Activated CD8-positive, alpha-beta T cell treated with anti-CD3 and anti-CD28 coated beads for 36 hours (primary cell): ENCODE measurements at regions not wholly inside any gene's neighbourhood (a gene's known extent, or its start where the extent isn't known, plus 50 kb on each side); places are given as distances from the start of the nearest gene placed in this dataset.
"Not testable (repeated sequence)": the region's sequence is repeated elsewhere in the genome, so short reads cannot be mapped to it uniquely, and the experiment has no call there.

Experiments
- ATAC-seq: fragments of 200-7000 bp; cut with Tn5 transposase; one replicate; pipeline ENCODE4 v1.10.0; 2021; ENCODE audit warnings: mild to moderate bottlenecking, moderate library complexity
- CTCF ChIA-PET: fragments of 350-600 bp; sonication (Branson Sonifier 250); formaldehyde crosslinking; loops from one replicate; lab custom pipeline; 2021; ENCODE audit warnings: antibody characterized with exemption; lab: Charles Lee
- POLR2A ChIA-PET: fragments of 350-600 bp; sonication (Branson Sonifier 250); formaldehyde crosslinking; loops from one replicate; lab custom pipeline; 2021; ENCODE audit warnings: antibody characterized with exemption; lab: Charles Lee
- DNase-seq: peaks from one replicate; pipeline ENCODE4 v3.0.0-alpha.2; 2020
- H3K27ac Mint-ChIP-seq: one replicate; pipeline ENCODE4 v1.8.0; 2021; ENCODE audit warnings: mild to moderate bottlenecking, mixed read lengths
- H3K27me3 Mint-ChIP-seq: one replicate; pipeline ENCODE4 v1.8.0; 2021; ENCODE audit warnings: mixed read lengths
- H3K36me3 Mint-ChIP-seq: one replicate; pipeline ENCODE4 v1.8.0; 2021; ENCODE audit warnings: low read depth, mixed read lengths
- H3K4me1 Mint-ChIP-seq: one replicate; pipeline ENCODE4 v1.8.0; 2021; ENCODE audit warnings: low read depth, mixed read lengths
- H3K4me3 Mint-ChIP-seq: one replicate; pipeline ENCODE4 v1.8.0; 2021; ENCODE audit warnings: mild to moderate bottlenecking, moderate library complexity, mixed read lengths
- H3K9me3 Mint-ChIP-seq: one replicate; pipeline ENCODE4 v1.8.0; 2021; ENCODE audit warnings: mixed read lengths
- intact Hi-C: fragments of 100-400 bp; cut with micrococcal nuclease; formaldehyde crosslinking; loops from one replicate; pipeline ENCODE4 v1.10.0; 2022
- TF ChIP-seq, protein P1 (sequence below): fragments of 200-600 bp; IDR thresholded peaks from one replicate; pipeline ENCODE4 v1.8.0; 2022; ENCODE audit warnings: antibody characterized with exemption, mild to moderate bottlenecking

DNA sequence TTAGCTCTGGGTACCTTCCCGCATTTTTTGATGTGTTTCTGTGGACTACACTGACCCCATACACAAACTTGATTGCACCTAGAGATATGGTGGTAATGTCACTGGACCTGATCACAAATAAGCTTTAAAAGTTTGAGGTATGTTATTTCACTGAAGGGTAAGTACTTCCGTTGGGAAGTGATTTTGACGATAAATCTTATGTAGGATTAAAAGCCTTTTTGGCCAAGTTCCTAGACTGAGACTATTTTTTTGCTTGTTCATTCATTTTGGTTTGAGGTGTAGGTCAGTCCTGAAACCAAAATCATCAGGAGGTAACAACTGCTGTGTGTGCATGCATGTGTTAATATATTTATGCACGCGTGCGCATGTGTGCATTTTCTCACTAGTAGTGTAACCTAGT, 336.3 kb downstream of the TFAP2A start:
- intact Hi-C loops: no loop called here
- Mint-ChIP-seq H3K27ac (no peak overlapping the region), H3K27me3 (no peaks in the 10 kb centered on the region), H3K36me3 (no peaks in the 10 kb centered on the region), H3K4me3 (no peak overlapping the region), H3K9me3 (peaks cover 1% of the 10 kb centered on the region), H3K4me1 (no peaks in the 10 kb centered on the region)
- TF ChIP-seq, protein P1, sequence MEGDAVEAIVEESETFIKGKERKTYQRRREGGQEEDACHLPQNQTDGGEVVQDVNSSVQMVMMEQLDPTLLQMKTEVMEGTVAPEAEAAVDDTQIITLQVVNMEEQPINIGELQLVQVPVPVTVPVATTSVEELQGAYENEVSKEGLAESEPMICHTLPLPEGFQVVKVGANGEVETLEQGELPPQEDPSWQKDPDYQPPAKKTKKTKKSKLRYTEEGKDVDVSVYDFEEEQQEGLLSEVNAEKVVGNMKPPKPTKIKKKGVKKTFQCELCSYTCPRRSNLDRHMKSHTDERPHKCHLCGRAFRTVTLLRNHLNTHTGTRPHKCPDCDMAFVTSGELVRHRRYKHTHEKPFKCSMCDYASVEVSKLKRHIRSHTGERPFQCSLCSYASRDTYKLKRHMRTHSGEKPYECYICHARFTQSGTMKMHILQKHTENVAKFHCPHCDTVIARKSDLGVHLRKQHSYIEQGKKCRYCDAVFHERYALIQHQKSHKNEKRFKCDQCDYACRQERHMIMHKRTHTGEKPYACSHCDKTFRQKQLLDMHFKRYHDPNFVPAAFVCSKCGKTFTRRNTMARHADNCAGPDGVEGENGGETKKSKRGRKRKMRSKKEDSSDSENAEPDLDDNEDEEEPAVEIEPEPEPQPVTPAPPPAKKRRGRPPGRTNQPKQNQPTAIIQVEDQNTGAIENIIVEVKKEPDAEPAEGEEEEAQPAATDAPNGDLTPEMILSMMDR: no peak
- ChIA-PET CTCF (no interaction called here), POLR2A (no interaction called here)
- DNase-seq (no peak), ATAC-seq (no peak)

DNA sequence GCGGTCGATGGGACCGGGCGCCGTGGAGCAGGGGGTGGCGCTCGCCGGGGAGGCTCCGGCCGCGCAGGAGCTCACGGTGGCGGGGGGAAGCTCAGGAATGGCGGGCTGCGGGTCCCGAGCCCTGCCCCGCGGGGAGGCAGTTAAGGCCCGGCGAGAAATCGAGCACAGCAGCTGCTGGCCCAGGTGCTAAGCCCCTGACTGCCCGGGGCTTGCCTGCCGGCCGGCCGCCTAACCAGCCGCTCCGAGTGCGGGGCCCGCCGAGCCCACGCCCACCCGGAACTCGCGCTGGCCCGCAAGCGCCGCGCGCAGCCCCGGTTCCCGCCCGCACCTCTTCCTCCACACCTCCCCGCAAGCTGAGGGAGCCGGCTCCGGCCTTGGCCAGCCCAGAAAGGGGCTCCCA, 340.1 kb downstream of the TFAP2A start:
- ATAC-seq, CTCF ChIA-PET, H3K9me3 Mint-ChIP-seq, H3K4me3 Mint-ChIP-seq, H3K27me3 Mint-ChIP-seq, POLR2A ChIA-PET, H3K36me3 Mint-ChIP-seq, H3K4me1 Mint-ChIP-seq, intact Hi-C loops, H3K27ac Mint-ChIP-seq, DNase-seq: not testable (repeated sequence)

DNA sequence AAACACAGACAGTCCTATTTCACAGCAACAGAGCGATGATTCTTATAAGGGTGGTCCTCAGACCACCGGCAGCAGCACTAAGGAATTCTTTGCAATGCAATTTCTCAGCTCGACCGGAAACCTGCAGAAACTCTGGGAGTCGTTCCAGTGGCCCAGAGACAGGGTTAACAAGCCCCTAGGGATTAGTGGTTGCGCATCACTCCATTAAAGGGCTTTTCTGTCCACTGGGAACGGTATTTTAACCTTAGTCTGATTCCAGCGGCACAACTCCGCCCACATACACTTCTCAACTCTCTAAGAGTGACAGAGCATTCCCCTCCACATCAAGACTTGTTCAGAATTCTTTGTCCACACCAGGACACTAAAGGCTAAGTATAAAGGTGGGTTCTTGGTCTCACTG, 341.5 kb downstream of the TFAP2A start:
- intact Hi-C loops: no loop called here
- CTCF ChIA-PET: no interaction called here

DNA sequence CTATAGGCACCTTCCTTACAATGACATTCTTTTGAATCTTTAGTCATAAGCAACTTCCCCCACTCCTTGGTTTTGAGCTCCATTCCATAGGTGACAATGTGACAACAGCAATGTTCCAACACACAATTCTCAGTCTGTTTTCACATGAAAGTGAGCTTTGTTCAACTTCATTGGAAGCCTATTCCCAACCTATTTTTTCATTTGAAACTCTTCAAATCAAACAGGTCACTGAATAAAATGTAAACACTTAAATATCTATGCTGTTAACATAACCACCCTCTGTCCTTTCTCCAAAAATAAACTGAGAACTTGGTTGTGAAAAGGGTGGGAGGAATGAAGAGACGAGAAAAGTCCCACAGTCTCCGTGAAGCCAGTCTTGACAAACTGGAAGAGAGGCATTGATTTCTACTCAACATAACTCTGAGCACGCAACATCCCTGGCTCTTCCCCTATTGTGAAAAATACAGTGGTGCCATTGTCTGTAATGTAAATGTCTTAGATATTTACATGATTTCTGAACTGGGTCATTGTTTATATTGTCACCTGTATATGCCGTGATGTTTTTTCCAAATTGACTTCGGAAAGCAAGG, 343.1 kb downstream of the TFAP2A start:
- no peak for DNase-seq
- Mint-ChIP-seq H3K9me3 (peaks cover 3% of the 10 kb centered on the region), H3K4me1 (no peaks in the 10 kb centered on the region), H3K4me3 (no peak overlapping the region), H3K27me3 (no peaks in the 10 kb centered on the region), H3K27ac (no peak overlapping the region), H3K36me3 (no peaks in the 10 kb centered on the region)
- intact Hi-C loops: no loop called here
- TF ChIP-seq, protein P1: no peak
- ChIA-PET POLR2A (no interaction called here), CTCF (no interaction called here)
- ATAC-seq: no peak

More for the DNA sequence above, 341.5 kb downstream of the TFAP2A start:
- Mint-ChIP-seq H3K4me1 (no peaks in the 10 kb centered on the region), H3K27ac (no peak overlapping the region), H3K4me3 (no peak overlapping the region), H3K27me3 (no peaks in the 10 kb centered on the region), H3K36me3 (no peaks in the 10 kb centered on the region), H3K9me3 (peaks cover 3% of the 10 kb centered on the region)
- ATAC-seq: no peak
- TF ChIP-seq, protein P1: no peak
- POLR2A ChIA-PET: no interaction called here
- no peak for DNase-seq

GRCh38 chr6:10060004-10060403, 354.9 kb downstream of the TFAP2A start:
- no peak for ATAC-seq
- Mint-ChIP-seq H3K4me1 (no peaks in the 10 kb centered on the region), H3K9me3 (no peaks in the 10 kb centered on the region), H3K4me3 (no peak overlapping the region), H3K36me3 (no peaks in the 10 kb centered on the region), H3K27me3 (peaks cover 2% of the 10 kb centered on the region), H3K27ac (no peak overlapping the region)
- no peak for DNase-seq
- TF ChIP-seq, protein P1: no peak
- CTCF ChIA-PET: no interaction called here
- intact Hi-C loops: no loop called here
- POLR2A ChIA-PET: no interaction called here

DNA sequence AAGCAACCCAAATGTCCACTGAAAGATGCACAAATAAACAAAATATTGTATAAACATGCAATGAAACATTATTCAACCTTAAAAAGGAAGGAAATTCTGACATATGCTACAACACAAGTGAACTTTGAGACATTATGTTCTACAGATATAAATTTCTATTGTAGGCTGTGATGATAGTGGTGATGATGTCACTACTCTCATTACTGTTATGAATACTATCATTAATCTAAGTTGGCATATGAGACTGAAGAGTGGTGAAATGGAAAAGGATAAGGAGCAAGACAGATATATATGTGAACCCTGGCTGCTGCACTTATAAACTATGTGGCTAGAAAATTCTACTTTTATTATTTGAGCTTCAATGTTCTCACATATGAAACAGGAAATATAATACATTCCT, 360.2 kb downstream of the TFAP2A start:
- no peaks in the 10 kb centered on the region for H3K36me3 Mint-ChIP-seq
- no peak for DNase-seq
- TF ChIP-seq, protein P1: no peak
- no peak overlapping the region for H3K27ac Mint-ChIP-seq
- intact Hi-C loops: no loop called here
- POLR2A ChIA-PET: no interaction called here
- H3K4me3 Mint-ChIP-seq: no peak overlapping the region
- no peak for ATAC-seq
- CTCF ChIA-PET: no interaction called here
- no peaks in the 10 kb centered on the region for H3K4me1 Mint-ChIP-seq
- no peaks in the 10 kb centered on the region for H3K27me3 Mint-ChIP-seq
- peaks cover 14% of the 10 kb centered on the region for H3K9me3 Mint-ChIP-seq
